ENCODE measurements at regions not wholly inside any gene's neighbourhood (a gene's known extent, or its start where the extent isn't known, plus 50 kb on each side); places are given as distances from the start of the nearest gene placed in this dataset.

- DNase-seq = no peak
Observed at GRCh38 chr12:89181271-89181920, 170.9 kb downstream of the DUSP6 start.

DNA sequence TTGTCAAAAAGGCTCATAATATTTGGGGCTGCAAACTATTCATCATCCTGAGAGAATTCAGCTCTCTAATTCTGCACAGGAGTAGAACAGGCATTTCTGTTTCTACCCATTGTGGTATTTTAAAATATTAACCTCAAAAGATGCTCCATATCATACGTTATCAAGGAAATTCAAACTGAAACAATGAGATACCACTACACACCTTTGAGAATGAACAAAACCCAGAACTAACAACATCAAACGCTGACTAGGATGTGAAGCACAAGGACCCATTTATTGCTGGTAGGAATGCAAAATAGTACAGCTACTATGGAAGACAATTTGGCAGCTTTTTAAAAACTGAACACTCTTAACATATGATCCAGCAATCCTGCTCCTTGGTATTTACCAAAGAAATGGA, 171.8 kb downstream of the DUSP6 start:
- DNase-seq = no peak

DNA sequence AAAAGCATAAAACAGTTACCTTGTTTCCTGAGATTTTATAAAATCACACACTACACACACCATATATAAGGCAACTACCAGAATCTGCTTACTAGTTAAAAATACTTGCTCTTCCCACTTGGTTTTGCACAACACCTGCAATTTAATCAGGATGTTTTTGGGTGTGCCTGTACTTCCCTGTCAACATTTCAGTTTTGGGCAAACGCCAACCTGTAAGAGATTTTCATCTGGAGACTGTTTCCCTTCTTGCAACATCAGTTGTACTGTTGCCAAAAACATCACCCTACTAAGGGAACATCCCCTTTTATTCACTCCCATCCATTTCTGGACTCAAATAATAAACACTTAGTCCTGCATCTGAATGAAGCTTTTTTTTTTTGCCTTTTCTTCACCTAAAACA, 172.3 kb downstream of the DUSP6 start:
- no peak for DNase-seq

DNA sequence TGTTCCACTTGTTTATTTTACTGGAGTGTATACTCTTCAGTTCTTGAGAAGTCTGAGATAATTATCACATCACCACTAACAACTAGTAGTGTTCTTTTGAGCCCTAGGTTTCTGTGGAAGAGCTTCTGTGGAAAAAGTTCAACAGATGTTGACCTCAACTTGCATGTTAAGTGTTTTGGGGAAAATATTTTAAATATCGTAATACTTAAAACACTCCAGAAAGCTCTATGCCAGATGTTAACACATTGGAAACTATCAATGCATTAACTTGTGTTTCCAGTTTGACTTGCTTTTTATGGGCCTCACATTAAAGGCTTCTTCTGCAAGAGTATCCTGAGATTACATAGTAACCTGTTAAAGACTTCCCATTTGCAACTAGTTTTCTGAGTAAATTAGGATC, 173.1 kb downstream of the DUSP6 start:
- DNase-seq = no peak

DNA sequence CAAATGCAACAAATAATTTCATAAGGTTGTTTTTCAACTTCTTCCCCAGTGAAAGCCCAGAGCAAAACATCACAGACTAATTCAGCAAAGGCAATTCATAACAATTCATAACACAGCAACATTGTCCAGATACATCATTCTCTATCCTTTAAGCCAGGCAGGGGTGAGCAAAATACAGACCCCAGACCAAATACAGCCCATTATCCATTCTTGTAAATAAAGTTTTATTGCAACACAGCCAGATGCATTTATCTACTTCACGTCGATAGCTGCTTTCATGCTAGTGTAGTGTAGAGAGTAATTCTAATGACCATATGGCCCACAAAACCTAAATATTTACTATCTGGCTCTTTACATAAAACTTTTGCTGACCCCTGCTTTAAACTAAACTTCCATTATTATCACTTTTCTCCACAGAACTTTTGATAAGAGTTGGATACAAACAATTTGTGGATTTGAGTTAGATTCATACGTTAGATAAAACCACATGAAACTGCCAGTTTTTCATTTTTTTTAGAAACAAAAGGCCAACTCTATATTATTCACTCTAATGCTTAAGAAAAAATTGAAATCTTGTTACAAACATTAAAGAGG, 174.4 kb downstream of the DUSP6 start:
- DNase-seq = no peak

DNA sequence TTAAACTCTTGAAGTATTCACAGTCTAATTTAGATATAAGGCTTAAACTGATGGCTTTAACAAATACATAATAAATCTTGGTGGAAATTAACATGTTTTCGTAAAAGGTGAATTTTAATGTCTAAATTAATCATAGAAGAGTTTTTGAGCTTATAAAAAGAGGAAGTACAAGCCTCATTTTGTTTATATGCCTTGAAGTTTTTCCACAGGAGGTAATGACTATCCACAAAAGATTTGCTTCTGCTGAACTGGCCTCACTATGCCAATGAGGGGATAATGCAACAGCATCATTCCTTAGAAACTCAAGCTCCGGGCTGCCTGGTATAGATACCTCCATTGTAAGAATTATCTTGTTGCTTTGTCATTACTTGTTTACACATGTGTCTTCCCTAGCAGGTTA, 175.6 kb downstream of the DUSP6 start:
- DNase-seq = no peak

GRCh38 chr12:89173678-89174077, 178.6 kb downstream of the DUSP6 start:
- no peak for DNase-seq

DNA sequence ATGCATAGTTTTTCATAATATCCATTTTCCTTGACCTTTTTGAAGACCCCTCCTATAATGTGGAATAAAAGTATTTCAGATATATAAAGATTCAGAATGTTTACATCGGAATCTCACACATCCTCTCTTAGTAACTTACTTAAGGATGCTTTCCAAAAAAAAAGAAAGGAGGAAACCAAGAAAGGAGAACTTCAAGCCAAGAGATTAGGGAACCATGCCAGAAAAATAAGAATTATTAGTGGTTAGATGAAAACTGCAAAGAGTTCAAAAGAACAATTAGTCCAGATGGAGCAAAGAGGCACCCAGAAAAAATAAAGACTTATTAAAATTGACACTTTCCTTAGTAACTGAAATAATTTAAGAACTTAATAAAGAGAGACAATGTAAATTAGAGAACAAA, 179.2 kb downstream of the DUSP6 start:
- no peak for DNase-seq

DNA sequence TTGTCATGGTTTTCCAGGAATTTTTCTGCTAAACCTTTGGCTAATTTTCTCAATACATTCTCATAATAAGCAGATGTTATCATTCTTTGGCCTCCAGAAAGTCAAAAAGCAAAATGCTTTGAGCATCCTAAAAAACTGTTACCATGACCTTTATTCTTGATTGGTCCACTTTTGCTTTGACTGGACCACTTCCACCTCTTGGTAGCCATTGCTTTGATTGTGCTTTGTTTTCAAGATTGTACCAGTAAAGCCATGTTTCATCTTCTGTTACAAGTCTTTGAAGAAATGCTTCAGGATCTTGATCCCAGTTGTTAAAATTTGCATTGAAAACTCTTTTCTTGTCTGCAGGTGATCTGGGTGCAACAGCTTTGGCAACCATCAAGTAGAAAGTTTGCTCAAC, 180.1 kb downstream of the DUSP6 start:
- DNase-seq = no peak

DNA sequence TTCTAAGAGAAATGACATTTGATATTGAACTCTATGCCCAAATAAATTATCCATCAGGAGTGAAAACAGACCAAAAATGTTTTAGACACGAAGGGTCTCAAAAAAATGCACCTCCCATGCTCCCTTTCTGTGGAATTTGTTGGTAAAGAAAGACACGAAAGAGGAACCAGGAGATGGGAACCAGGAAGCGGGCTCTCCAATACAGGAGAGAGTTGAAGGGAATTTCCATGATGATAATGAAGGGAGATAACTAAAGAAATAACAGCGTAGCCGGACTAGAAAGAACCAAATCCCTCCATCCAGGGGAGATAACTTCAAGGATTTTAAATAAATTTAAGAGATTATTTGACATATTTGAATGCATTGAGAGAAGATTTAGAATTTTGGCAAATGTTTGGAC, 183.0 kb downstream of the DUSP6 start:
- DNase-seq = no peak

DNA sequence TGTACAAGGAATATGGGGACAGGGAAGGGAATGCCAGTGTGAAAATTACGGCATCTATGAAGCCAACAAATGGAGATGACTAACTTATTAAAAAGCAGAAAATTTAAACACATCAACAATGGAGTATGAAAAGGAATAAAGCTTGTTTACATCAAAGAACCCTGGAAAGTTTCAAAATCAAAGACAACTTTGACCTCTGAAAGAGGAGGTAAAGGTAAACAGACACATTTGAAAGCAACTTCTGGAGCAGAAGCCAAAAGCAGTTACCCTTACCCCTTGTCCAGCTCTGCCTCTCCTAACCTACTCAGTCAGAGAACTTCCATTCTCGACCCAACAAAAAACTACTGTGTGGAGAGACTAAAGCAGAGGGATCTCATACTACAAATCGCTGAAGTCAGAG, 184.3 kb downstream of the DUSP6 start:
- DNase-seq = no peak

- DNase-seq = no peak
Observed at GRCh38 chr12:89166525-89166934, 185.8 kb downstream of the DUSP6 start.

GRCh38 chr12:89166121-89166520, 186.2 kb downstream of the DUSP6 start:
- no peak for DNase-seq

- no peak for DNase-seq
Observed at GRCh38 chr12:89165703-89166102, 186.6 kb downstream of the DUSP6 start.

GRCh38 chr12:89163918-89164317, 188.4 kb downstream of the DUSP6 start:
- no peak for DNase-seq

DNA sequence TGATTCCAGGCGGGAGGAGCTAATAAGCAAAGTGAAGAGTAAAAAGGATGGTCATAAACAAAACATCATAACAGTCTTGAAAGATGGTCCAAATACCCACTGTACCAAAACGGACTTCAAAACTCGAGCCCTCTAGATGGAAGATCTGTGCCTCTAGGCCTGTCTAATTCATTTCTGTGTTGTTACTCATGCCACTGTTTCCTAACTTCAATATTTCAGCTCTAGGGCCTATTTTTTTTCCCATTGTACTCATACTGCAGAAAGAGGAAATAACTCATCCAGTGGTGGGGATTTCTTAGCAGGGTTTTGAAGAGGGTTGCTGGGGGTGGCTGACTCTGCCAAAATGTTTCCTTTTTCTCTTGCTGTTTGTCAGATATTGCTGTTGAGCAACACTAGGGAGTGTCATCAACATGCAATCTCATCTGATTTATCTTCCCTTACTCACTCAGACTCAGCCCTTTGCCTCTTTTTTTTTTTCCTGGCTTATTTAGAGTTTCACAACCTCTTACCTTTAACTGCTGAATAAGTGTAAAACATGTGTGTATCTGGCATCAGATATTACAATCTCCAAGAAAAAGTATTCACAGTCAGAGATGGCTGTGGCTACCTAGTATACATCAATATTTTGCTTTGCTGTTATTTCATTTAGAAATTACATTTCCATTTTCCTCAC, 189.6 kb downstream of the DUSP6 start:
- DNase-seq = peak; percentile 64

DNA sequence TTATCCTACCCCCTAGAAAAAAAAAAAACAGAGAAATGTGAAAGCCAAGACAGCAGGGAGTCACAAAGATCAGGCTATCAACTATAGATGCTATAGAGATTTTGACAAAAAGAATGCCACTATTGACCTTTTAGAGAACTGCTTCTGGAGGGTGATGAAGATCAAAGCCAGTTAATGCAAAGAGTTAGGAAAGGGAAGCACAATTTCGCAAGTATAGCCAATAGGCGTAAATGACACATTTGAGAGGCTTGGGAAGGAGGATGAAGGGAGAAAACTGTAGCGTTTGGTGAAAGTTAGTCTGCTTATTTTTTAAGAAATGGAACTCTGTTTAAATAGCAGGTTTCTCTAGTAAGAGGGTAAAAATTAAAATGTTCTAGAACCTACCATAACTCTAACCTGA, 190.7 kb downstream of the DUSP6 start:
- DNase-seq = no peak

DNA sequence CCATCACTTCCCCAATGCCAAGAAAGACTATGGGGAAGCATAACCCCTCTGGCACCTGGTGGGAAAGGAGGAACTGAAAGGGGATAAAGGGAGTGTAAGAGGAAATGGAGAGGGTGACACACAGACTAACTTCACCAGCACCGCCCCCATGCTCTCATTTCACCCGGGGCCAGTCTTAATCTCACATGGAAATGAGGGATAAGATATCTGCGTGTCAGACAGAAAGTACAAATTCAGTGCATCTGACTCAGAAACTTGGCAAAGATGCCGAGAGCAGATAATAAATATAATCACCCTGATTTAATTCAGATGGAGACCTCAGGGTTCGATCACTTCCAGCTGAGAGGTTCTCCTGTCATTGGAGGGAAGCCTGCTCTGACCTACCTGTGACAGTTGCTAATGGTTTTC, 191.6 kb downstream of the DUSP6 start:
- peak; percentile 16 for DNase-seq

- DNase-seq = no peak
Observed at GRCh38 chr12:89157413-89157812, 194.9 kb downstream of the DUSP6 start.

DNA sequence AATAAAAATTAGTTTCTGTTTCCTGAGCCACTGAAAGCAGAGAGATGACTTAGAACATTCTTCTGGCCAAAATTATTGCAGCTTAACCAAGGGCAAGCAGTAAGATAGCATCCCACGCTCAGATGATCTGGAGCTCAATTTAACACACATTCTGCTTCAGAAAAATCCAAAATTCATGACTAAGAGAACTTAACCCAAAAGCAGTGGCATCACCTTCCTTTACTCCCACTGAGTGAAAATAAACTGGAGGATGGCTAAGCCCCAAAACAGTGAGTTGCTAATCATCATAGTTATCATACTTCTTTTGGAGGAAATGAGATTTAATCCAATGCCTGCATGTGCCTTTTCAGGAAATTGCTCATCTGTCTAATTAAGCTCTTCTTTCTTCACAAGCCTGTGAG, 195.4 kb downstream of the DUSP6 start:
- no peak for DNase-seq

- DNase-seq = no peak
Observed at GRCh38 chr12:89156340-89156739, 196.0 kb downstream of the DUSP6 start.

DNA sequence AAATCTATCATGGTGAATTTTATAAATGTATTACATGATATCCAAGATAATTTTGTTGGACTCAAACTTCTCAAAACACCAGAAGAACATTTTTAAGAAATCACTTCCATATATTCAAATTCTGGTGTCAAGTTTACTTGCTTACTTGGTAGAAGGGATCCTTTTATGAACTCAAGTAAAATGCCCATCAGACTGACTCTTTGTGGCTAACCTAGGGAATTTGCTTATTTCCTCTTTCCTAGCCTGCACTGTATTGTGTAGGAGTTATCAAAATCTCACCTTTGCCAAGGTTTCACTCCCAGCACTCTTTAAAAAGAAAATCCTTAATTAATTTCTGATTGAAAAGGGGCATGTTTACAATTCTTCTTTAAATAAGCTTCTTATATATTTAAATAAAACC, 196.5 kb downstream of the DUSP6 start:
- no peak for DNase-seq

DNA sequence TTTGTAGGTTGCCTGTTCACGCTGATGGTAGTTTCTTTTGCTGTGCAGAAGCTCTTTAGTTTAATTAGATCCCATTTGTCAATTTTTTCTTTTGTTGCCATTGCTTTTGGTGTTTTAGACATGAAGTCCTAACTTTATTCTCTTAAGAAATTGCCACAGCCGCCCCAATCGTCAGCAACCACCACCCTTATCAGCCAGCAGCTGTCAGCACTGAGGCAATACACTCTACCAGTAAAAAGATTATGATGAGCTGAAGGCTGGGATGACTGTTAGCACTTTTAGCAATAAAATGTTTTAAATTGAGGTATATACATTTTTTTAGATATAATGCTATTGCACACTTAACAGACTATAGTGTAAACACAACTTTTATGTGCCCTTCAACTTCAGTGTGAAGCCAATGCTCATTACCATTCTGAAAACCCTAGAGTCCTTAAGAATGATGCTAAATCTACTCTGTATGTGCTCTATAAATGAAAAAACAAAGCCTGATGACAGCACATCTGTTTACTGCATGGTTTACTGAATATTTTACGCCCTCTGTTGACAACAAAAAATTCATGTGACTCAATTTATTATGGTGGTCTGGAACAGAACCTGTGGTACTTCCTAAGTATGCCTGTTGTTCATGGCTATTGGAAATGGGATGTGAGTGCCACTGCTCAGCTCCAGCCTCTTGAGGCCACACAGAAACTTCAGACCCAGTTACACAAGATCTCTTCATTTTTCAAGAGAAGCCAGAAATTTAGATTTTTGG, 197.4 kb downstream of the DUSP6 start:
- DNase-seq = no peak

GRCh38 chr12:89153341-89153740, 199.0 kb downstream of the DUSP6 start:
- no peak for DNase-seq

Measured in activated naive CD4-positive, alpha-beta T cell treated with anti-CD3 and anti-CD28 coated beads, Interleukin-2, amount 50 U/mL, for 16 hours (primary cell).